Thymus (tissue), 11 donors: ENCODE measurements at regions not wholly inside any gene's neighbourhood (a gene's known extent, or its start where the extent isn't known, plus 50 kb on each side); places are given as distances from the start of the nearest gene placed in this dataset.
A peak's percentile ranks its signal among the peaks of the same experiment; 100 is the strongest.

Experiments
- DNase-seq, 9 donors: peaks; one replicate each; pipeline ENCODE4 v3.0.0-alpha.2; 2013; ENCODE audit warnings: low spot score in 9 of 9, low read depth in 6 of 9, missing footprints in 1 of 9
- H3K27ac ChIP-seq, 2 donors: one replicate each; pipeline ENCODE4 v1.5.1; 2013; ENCODE audit warnings: control low read depth in 1 of 2, low read depth in 1 of 2, low read length in 1 of 2, mild to moderate bottlenecking in 1 of 2, moderate library complexity in 1 of 2
- H3K27me3 ChIP-seq, 2 donors: one replicate each; pipeline ENCODE4 v1.5.1; 2013; ENCODE audit warnings: low read length in 1 of 2; ENCODE audit not compliant: control insufficient read depth in 2 of 2, insufficient read depth in 1 of 2
- H3K36me3 ChIP-seq, 2 donors: one replicate each; pipeline ENCODE4 v1.5.1; 2013; ENCODE audit warnings: low read length in 1 of 2, mild to moderate bottlenecking in 1 of 2, moderate library complexity in 1 of 2; ENCODE audit not compliant: control insufficient read depth in 2 of 2, insufficient read depth in 2 of 2
- H3K4me1 ChIP-seq, 2 donors: one replicate each; pipeline ENCODE4 v1.5.1; 2013; ENCODE audit warnings: low read length in 2 of 2; ENCODE audit not compliant: control insufficient read depth in 2 of 2, insufficient read depth in 2 of 2
- H3K4me3 ChIP-seq, 2 donors: one replicate each; pipeline ENCODE4 v1.5.1; 2013; ENCODE audit warnings: low read length in 2 of 2, control low read depth in 1 of 2, mild to moderate bottlenecking in 1 of 2
- H3K9me3 ChIP-seq, 2 donors: one replicate each; pipeline ENCODE4 v1.5.1; 2013; ENCODE audit warnings: low read length in 1 of 2, mild to moderate bottlenecking in 1 of 2; ENCODE audit not compliant: control insufficient read depth in 2 of 2, insufficient read depth in 1 of 2
- WGBS: extraction: QIAGEN DNeasy Blood & Tissue Kit; methylation state at CpG from one replicate; pipeline ENCODE4 v1.1.7; 2013; 5-methylcytosine and 5-hydroxymethylcytosine counted together
- donor health status: healthy.

DNA sequence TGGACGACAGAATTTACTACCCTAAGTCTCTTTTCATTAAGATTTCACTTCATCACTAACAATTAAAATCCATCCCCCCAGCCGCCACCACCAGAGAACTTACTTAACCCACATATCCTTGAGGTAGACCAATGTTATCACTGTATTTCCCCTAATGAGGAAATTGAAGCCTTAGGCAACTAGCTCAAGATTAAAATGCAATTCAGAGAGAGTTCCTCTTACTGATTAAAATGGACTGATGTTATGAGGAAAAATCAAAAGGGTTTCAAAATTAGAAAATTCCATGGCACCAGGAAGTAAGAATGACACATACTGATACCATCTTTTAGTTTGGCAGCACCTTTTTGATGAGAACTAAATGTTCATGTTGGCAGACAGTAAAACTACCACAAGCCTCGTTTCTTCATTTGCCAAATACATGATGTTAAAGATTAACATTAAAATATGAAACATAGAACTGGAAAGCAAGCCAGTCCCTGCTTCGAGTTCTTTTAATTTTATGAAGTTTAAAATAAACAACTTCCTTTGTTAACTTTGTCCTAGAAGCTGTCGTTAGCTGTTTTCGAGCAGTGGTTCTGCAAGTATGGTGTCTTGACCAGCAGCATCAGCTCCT lies 69.3 kb upstream of the CCDC160 start:
- Histone ChIP-seq H3K9me3 (peaks cover 0 to 5% of the 10 kb centered on the region in 2 donors), H3K36me3 (peaks cover 0 to 13% of the 10 kb centered on the region in 2 donors), H3K27ac (no peak overlapping the region), H3K27me3 (no peaks in the 10 kb centered on the region), H3K4me1 (peaks cover 0 to 4% of the 10 kb centered on the region in 2 donors), H3K4me3 (no peak overlapping the region)
- 76% methylated on average over 6 of the region's 6 CpGs for WGBS
- no peak for DNase-seq

DNA sequence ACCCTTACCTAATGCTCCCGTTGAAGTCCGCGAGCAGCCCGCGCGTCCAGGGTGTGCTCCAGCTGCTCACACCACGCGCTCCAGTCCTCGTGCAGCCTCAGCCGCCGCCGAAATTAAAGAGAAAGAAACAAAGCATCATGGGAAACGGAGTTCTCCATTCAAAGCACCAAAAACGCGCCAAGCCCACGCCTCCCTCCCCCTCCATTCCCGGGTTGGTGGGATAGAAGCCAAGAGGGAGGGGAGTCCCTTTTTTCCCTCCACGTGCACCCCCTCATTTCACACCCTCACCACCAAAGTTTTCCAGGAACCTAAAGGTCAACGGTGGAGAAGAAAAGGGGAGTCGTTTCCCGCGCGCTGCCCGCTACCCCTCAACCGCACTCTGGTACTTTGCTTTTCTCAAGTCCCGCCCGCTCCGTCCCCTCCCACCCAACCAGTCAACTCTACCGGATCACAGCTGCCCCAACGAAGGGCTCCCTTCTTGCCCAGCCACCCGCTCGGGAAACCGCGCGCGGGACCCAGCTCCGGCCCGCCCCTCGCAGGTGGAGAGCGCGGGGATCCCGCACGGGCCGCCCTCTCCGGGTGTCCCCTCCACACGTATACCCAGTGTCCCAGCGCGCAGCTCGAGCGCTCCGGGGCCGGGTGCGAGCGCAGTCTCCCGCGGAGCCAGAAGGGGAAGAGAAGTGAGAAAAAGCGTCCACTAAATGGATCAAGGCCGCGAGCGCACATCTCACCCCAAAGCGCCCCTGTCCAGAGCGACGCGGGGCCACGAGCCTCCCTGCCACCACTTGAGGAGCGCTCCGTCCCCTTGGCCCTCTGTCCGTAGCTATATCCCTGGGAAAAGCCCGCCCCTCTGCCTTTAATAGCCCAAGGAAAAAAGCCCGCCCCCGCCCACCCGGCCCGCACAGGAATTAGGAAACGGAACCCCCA lies 65.1 kb upstream of the CCDC160 start:
- Histone ChIP-seq H3K4me3 (peak overlapping the region; percentile 55 to 56), H3K27ac (peak overlapping the region in 1 of 2 donors; percentile 43), H3K36me3 (peaks cover 0 to 13% of the 10 kb centered on the region in 2 donors), H3K9me3 (peaks cover 0 to 5% of the 10 kb centered on the region in 2 donors), H3K27me3 (peaks cover 0 to 9% of the 10 kb centered on the region in 2 donors), H3K4me1 (peaks cover 0 to 9% of the 10 kb centered on the region in 2 donors)
- peak in 3 of 9 donors; percentile 22 to 57 (median 33) for DNase-seq
- 4% methylated on average over 74 of the region's 74 CpGs for WGBS

DNA sequence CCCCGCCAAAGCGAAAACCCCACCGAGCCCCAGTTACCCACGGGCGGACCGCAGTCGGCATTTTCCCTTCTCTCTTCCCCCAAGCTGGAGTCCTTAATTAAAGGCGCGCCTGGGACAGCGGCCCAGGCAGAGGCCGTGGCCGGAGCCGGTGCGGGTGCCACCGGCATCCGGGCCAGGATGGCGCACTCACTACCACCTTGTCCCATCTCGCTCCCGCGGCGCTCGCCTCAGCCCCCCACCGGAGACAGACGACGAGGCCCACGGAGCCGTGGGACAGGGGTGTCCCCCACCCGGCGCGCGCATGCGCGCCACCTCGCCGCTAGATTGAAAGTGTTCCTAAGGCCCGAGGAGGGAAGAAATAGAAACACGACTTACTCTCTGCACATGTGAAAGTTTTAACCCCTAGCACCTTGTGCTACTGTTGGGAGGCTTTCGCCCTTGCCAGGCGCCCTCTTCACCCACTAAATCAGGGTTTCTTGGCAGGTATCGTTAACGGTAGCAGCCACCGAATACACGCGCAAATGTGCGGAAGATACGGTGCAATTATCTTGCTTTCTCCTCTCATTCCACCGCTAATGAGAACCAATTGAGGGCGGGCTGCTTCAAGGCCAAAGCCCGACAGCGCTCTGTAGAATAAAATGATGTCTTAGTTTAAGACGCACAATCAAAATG lies 64.3 kb upstream of the CCDC160 start:
- Histone ChIP-seq H3K4me3 (peak overlapping the region; percentile 55 to 56), H3K4me1 (peaks cover 0 to 9% of the 10 kb centered on the region in 2 donors), H3K36me3 (peaks cover 0 to 13% of the 10 kb centered on the region in 2 donors), H3K27me3 (peaks cover 0 to 9% of the 10 kb centered on the region in 2 donors), H3K27ac (peak overlapping the region in 1 of 2 donors; percentile 74), H3K9me3 (peaks cover 0 to 5% of the 10 kb centered on the region in 2 donors)
- WGBS = under 1% methylated on average over 51 of the region's 51 CpGs
- peak in 4 of 9 donors; percentile 34 to 66 (median 42) for DNase-seq

- H3K4me3 ChIP-seq = peak overlapping the region; percentile 55 to 56
- peak in 3 of 9 donors; percentile 19 to 55 (median 26) for DNase-seq
- under 1% methylated on average over 27 of the region's 27 CpGs for WGBS
These were observed 63.3 kb upstream of the CCDC160 start for GRCh38 chrX:134173541-134174272.

DNA sequence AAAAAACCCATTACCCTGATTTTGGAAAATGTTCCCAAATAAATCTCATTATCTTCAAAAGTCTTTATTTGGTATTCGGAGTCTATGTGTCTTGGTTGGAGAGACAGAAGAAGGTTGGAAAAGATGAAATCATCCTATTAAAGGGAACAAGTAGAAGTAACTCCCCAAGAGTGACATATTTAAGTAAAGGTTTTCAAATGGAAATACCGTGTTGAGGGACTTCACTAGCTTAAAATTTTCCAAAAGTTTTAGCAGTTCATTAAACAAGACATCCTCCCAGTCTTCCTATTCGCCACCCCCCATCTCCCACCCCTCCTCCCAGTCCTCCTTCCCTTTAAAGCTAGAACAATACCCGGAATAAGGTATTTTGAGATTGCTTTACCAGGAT lies 62.7 kb upstream of the CCDC160 start:
- Histone ChIP-seq H3K4me1 (peaks cover 0 to 9% of the 10 kb centered on the region in 2 donors), H3K9me3 (peaks cover 0 to 5% of the 10 kb centered on the region in 2 donors), H3K36me3 (peaks cover 0 to 8% of the 10 kb centered on the region in 2 donors), H3K27me3 (peaks cover 0 to 9% of the 10 kb centered on the region in 2 donors), H3K27ac (peak overlapping the region in 1 of 2 donors; percentile 48), H3K4me3 (peak overlapping the region in 1 of 2 donors; percentile 55)
- DNase-seq = no peak
- WGBS = 79% methylated on average over 4 of the region's 4 CpGs

More at GRCh38 chrX:134173541-134174272, 63.3 kb upstream of the CCDC160 start:
- Histone ChIP-seq H3K9me3 (peaks cover 0 to 5% of the 10 kb centered on the region in 2 donors), H3K27ac (peak overlapping the region; percentile 48 to 49), H3K27me3 (peaks cover 0 to 9% of the 10 kb centered on the region in 2 donors), H3K36me3 (peaks cover 0 to 10% of the 10 kb centered on the region in 2 donors), H3K4me1 (peaks cover 0 to 9% of the 10 kb centered on the region in 2 donors)

- peaks cover 0 to 9% of the 10 kb centered on the region in 2 donors for H3K4me1 ChIP-seq
- H3K4me3 ChIP-seq = no peak overlapping the region
- peaks cover 0 to 2% of the 10 kb centered on the region in 2 donors for H3K36me3 ChIP-seq
- H3K27ac ChIP-seq = no peak overlapping the region
- peaks cover 0 to 9% of the 10 kb centered on the region in 2 donors for H3K27me3 ChIP-seq
- DNase-seq = no peak
- H3K9me3 ChIP-seq = peaks cover 0 to 5% of the 10 kb centered on the region in 2 donors
- 95% methylated on average over 9 of the region's 9 CpGs for WGBS
These were observed 62.1 kb upstream of the CCDC160 start for GRCh38 chrX:134174859-134175258.

DNA sequence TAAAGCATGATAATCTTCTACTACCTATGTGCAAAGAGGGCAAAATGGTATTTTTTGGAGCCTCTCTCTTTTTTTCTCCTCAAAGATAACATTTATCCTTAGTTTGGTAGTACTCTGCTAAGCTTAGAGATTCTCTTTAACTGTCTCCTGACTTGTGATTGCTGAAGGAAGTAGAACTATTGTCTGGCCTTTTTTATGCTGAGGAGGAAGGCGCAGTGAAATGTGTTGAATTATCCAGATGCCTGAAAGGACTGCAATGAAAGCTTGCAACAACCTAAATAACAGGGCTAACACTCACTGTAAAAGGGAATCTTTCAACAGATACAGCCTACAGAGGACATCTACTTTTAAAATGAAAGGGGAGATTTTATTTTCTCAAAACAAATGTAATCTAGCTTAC lies 59.5 kb upstream of the CCDC160 start:
- Histone ChIP-seq H3K4me3 (no peak overlapping the region), H3K27me3 (peaks cover 0 to 11% of the 10 kb centered on the region in 2 donors), H3K4me1 (peaks cover 0 to 5% of the 10 kb centered on the region in 2 donors), H3K36me3 (no peaks in the 10 kb centered on the region), H3K27ac (no peak overlapping the region), H3K9me3 (no peaks in the 10 kb centered on the region)
- WGBS = 100% methylated on average over 1 of the region's 1 CpG
- no peak for DNase-seq

DNA sequence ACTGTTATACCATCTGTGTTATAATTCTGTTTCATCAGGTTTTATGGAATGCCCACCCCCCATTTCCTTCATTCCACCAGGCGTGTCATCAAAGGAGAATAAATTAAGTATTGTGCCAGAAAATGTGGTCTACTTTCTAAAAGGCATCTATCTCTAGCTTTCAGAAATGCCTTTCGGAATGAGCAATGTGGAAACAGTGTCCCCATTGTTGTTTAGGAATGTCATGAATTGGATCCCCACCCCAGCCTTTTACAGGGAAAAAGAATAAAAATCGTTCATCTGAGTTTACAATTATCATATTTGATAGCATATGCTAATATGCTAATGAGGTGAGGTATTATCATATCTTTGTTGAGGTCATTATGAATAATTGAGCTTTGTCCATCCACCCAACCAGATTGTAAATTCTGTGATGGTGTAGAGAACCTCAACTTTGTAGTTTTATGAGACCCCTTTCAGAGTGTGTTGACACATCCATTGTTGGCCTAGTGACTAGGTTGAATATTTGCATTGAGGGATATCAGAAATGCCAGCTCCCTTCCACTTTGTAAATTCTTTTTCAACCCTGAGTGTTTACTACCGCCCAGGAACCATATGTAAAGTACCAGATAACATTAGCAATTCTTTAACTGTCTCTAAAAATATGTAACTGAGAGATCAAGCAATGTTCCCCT lies 56.2 kb upstream of the CCDC160 start:
- Histone ChIP-seq H3K4me1 (no peaks in the 10 kb centered on the region), H3K27me3 (peaks cover 0 to 6% of the 10 kb centered on the region in 2 donors), H3K9me3 (no peaks in the 10 kb centered on the region), H3K27ac (no peak overlapping the region), H3K36me3 (no peaks in the 10 kb centered on the region), H3K4me3 (no peak overlapping the region)
- 88% methylated on average over 4 of the region's 4 CpGs for WGBS
- DNase-seq = no peak
